HCT116 (cell line): ENCODE measurements at regions not wholly inside any gene's neighbourhood (a gene's known extent, or its start where the extent isn't known, plus 50 kb on each side); places are given as distances from the start of the nearest gene placed in this dataset.

Experiments used
- ATAC-seq: fragments of 200-7000 bp; cut with Tn5 transposase; 2 replicates; pipeline ENCODE4 v1.9.1; 2020; ENCODE audit warnings: mild to moderate bottlenecking, moderate library complexity
- BruUV-seq: library from RNA; stranded (reverse); fragments of 400-500 nt; replicated peaks from 2 replicates; lab custom pipeline; 2021; lab: Mats Ljungman, UMichigan
- CTCF ChIA-PET: fragments of 300-600 bp; sonication (Branson Sonifier 250); formaldehyde crosslinking; loops from one replicate; lab custom pipeline; 2021; ENCODE audit warnings: antibody characterized with exemption; lab: Charles Lee
- POLR2A ChIA-PET: fragments of 300-600, 350-600 bp; sonication (Branson Sonifier 250); formaldehyde crosslinking; loops from one replicate; lab custom pipeline; 2021; ENCODE audit warnings: antibody characterized with exemption; lab: Charles Lee
- RAD21 ChIA-PET, 2 experiments: fragments of 300-600 bp; sonication (Branson Sonifier 250); formaldehyde crosslinking; loops; one replicate each; lab custom pipeline; 2023; ENCODE audit warnings: low total read pairs in 2 of 2; ENCODE audit not compliant: uncharacterized antibody in 2 of 2, unreplicated experiment in 2 of 2, low non-redundant PET in 1 of 2; lab: Charles Lee
- DNase-seq: peaks from one replicate; pipeline ENCODE4 v3.0.0-alpha.2; 2010; ENCODE audit warnings: low read depth, low spot score
- H2AFZ ChIP-seq: fragments of 200-600 bp; shearing (Covaris generic), sonication (generic); 2 replicates; pipeline ENCODE4 v1.6.1; 2017; ENCODE audit warnings: low read depth, mixed run types, mixed read lengths, antibody characterized with exemption, low read length; ENCODE audit not compliant: poor library complexity, severe bottlenecking
- H3K27ac ChIP-seq: 2 replicates; pipeline ENCODE4 v1.5.1; 2012; ENCODE audit warnings: low read depth, low read length
- H3K27me3 ChIP-seq: fragments of 200-600 bp; sonication (generic); 2 replicates; pipeline ENCODE4 v1.6.1; 2016; ENCODE audit warnings: mixed run types, low read length, mixed read lengths; ENCODE audit not compliant: insufficient read depth
- H3K36me3 ChIP-seq, 2 experiments: fragments of 200-500 bp in 1 of 2; fragments of 200-600 bp in 1 of 2; sonication (Bioruptor generic) in 1 of 2; sonication (generic) in 1 of 2; 2 replicates each; pipeline versions ENCODE4 v1.5.1 to v1.6.1; 2014 to 2016; ENCODE audit warnings: low read length in 2 of 2, inconsistent platforms in 1 of 2, mixed read lengths in 1 of 2, mixed run types in 1 of 2; ENCODE audit not compliant: insufficient read depth in 2 of 2, control insufficient read depth in 1 of 2
- H3K4me1 ChIP-seq, 2 experiments: fragments of 200-600 bp in 1 of 2; sonication (generic) in 1 of 2; 2 replicates each; pipeline versions ENCODE4 v1.5.1 to v1.6.1; 2012 to 2017; ENCODE audit warnings: low read length in 2 of 2, inconsistent platforms in 1 of 2, mild to moderate bottlenecking in 1 of 2, mixed read lengths in 1 of 2, mixed run types in 1 of 2, moderate library complexity in 1 of 2; ENCODE audit not compliant: insufficient read depth in 2 of 2, control insufficient read depth in 1 of 2
- H3K4me2 ChIP-seq: fragments of 200-600 bp; sonication (generic); 2 replicates; pipeline ENCODE4 v1.6.1; 2017; ENCODE audit warnings: mixed run types, low read length, mixed read lengths
- H3K4me3 ChIP-seq, 2 experiments: fragments of 200-600 bp in 1 of 2; sonication (generic) in 1 of 2; replicated peaks in 1 of 2; 2 replicates each; pipeline ENCODE4 v1.5.1; 2011 to 2016; ENCODE audit warnings: low read length in 2 of 2, control low read depth in 1 of 2, low read depth in 1 of 2, mild to moderate bottlenecking in 1 of 2, mixed read lengths in 1 of 2, mixed run types in 1 of 2
- H3K79me2 ChIP-seq: fragments of 200-600 bp; sonication (generic); 2 replicates; pipeline ENCODE4 v1.6.1; 2017; ENCODE audit warnings: mild to moderate bottlenecking, mixed run types, low read length, moderate library complexity, mixed read lengths; ENCODE audit not compliant: insufficient read depth
- H3K9ac ChIP-seq: fragments of 200-600 bp; sonication (generic); 2 replicates; pipeline ENCODE4 v1.6.1; 2016; ENCODE audit warnings: low read length, mixed read lengths
- H3K9me2 ChIP-seq: fragments of 200-600 bp; sonication (generic), shearing (Covaris generic); 2 replicates; pipeline ENCODE4 v1.6.1; 2017; ENCODE audit warnings: mixed run types, mild to moderate bottlenecking, moderate library complexity; ENCODE audit not compliant: insufficient read depth
- H3K9me3 ChIP-seq, 2 experiments: fragments of 200-500 bp in 1 of 2; fragments of 200-600 bp in 1 of 2; sonication (Bioruptor generic) in 1 of 2; sonication (generic) in 1 of 2; 2 replicates each; pipeline ENCODE4 v1.6.1; 2014 to 2017; ENCODE audit warnings: low read length in 2 of 2, mixed read lengths in 2 of 2, inconsistent platforms in 1 of 2, low read depth in 1 of 2, mild to moderate bottlenecking in 1 of 2, mixed run types in 1 of 2, moderate library complexity in 1 of 2; ENCODE audit not compliant: control insufficient read depth in 1 of 2, insufficient read depth in 1 of 2
- H4K20me1 ChIP-seq: fragments of 200-600 bp; sonication (generic), shearing (Covaris generic); 2 replicates; pipeline ENCODE4 v1.6.1; 2017; ENCODE audit warnings: mixed run types, mild to moderate bottlenecking, moderate library complexity; ENCODE audit not compliant: insufficient read depth
- CBX3 ChIP-seq: IDR thresholded peaks from 2 replicates; pipeline ENCODE4 v1.6.1; 2012; ENCODE audit warnings: low read depth
- CEBPB ChIP-seq: IDR thresholded peaks from 2 replicates; pipeline ENCODE4 v1.6.1; 2012; ENCODE audit warnings: low read depth
- ELF1 ChIP-seq: IDR thresholded peaks from 2 replicates; pipeline ENCODE4 v1.6.1; 2012; ENCODE audit warnings: low read depth, borderline replicate concordance
- EZH2 ChIP-seq: fragments of 200-600 bp; sonication (generic); IDR thresholded peaks from 2 replicates; pipeline ENCODE4 v1.6.1; 2017; ENCODE audit warnings: antibody characterized with exemption, mixed run types
- EZH2phosphoT487 ChIP-seq: fragments of 200-600 bp; IDR thresholded peaks from 2 replicates; pipeline ENCODE4 v1.6.1; 2018; ENCODE audit warnings: antibody characterized with exemption, borderline replicate concordance
- POLR2AphosphoS5 ChIP-seq: IDR thresholded peaks from 2 replicates; pipeline ENCODE4 v1.6.1; 2011; ENCODE audit warnings: mild to moderate bottlenecking, low read depth, low read length, moderate library complexity
- SP1 ChIP-seq: IDR thresholded peaks from 2 replicates; pipeline ENCODE4 v1.6.1; 2012; ENCODE audit warnings: low read depth
- TCF7L2 ChIP-seq: IDR thresholded peaks from 2 replicates; pipeline ENCODE4 v1.7.0; 2011; ENCODE audit warnings: borderline replicate concordance, inconsistent platforms; ENCODE audit not compliant: insufficient read depth, insufficient read length; ENCODE audit errors: extremely low read depth
- ZNF274 ChIP-seq: fragments of 200-500 bp; sonication (Bioruptor generic); IDR thresholded peaks from 2 replicates; pipeline ENCODE4 v1.6.1; 2014; ENCODE audit warnings: mild to moderate bottlenecking, low read depth, low read length, inconsistent platforms
- intact Hi-C: fragments of 100-400 bp; cut with micrococcal nuclease; formaldehyde crosslinking; loops from 2 replicates; pipeline ENCODE4 v1.10.0; 2022
- TF ChIP-seq, protein P1 (sequence below): IDR thresholded peaks from 2 replicates; pipeline ENCODE4 v1.6.1; 2012
- TF ChIP-seq, protein P2 (sequence below): IDR thresholded peaks from 2 replicates; pipeline ENCODE4 v1.6.1; 2012

DNA sequence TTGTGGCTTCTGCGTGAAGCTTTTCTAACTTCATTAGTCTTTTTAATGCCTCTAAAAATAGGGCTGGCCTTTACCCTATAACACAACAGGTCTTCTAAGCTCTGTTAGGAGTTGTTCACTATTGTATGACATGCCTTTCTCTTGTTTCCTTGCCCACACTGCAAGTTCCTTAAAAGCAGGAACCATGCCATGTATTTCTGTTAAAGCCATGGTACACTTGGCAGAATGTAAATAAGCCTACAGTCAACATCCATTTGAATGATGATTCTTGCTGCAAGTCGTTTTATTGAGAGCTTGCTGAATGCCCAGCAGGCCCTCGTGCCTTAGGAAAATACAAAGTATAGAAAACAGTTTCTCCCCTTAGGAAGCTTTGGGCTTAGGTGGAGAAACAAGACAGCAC is 214.6 kb downstream of the DUSP10 start:
- DNase-seq = no peak
- no peaks in the 10 kb centered on the region for H3K36me3 ChIP-seq
- no peak overlapping the region for H2AFZ ChIP-seq
- no peaks in the 10 kb centered on the region for H3K79me2 ChIP-seq
- H3K9me2 ChIP-seq = no peaks in the 10 kb centered on the region
- H3K4me1 ChIP-seq = no peaks in the 10 kb centered on the region
- H3K27me3 ChIP-seq = no peaks in the 10 kb centered on the region
- intact Hi-C loops = no loop called here
- CTCF ChIA-PET = no interaction called here
- H3K9me3 ChIP-seq = no peaks in the 10 kb centered on the region
- POLR2A ChIA-PET = no interaction called here
- no peak overlapping the region for H3K27ac ChIP-seq
- no peaks in the 10 kb centered on the region for H4K20me1 ChIP-seq
- no peak for ATAC-seq
- TF ChIP-seq ZNF274 = no peak
- no peak for TF ChIP-seq ELF1
- no peak for TF ChIP-seq CBX3
- TF ChIP-seq, protein P1, sequence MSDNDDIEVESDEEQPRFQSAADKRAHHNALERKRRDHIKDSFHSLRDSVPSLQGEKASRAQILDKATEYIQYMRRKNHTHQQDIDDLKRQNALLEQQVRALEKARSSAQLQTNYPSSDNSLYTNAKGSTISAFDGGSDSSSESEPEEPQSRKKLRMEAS = no peak
- no peak for TF ChIP-seq EZH2phosphoT487
- TF ChIP-seq CEBPB = no peak
- no peak for TF ChIP-seq POLR2AphosphoS5
- TF ChIP-seq, protein P2, sequence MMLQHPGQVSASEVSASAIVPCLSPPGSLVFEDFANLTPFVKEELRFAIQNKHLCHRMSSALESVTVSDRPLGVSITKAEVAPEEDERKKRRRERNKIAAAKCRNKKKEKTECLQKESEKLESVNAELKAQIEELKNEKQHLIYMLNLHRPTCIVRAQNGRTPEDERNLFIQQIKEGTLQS = no peak
- no peak for TF ChIP-seq SP1
- no peak for TF ChIP-seq TCF7L2
- no peak for TF ChIP-seq EZH2
- no peak overlapping the region for H3K4me3 ChIP-seq
- no TSS peak for BruUV-seq
- H3K9ac ChIP-seq = no peak overlapping the region
- RAD21 ChIA-PET = no interaction called here
- H3K4me2 ChIP-seq = no peak overlapping the region
